Endothelial cell of umbilical vein (primary cell): ENCODE measurements at regions not wholly inside any gene's neighbourhood (a gene's known extent, or its start where the extent isn't known, plus 50 kb on each side); places are given as distances from the start of the nearest gene placed in this dataset.

Experiments used
- BruUV-seq: library from RNA; stranded (reverse); fragments of 400-500 nt; replicated peaks from 2 replicates; lab custom pipeline; 2021; lab: Mats Ljungman, UMichigan
- CTCF ChIA-PET: fragments of 300-600, 350-600 bp; sonication (Branson Sonifier 250); formaldehyde crosslinking; loops from one replicate; lab custom pipeline; 2021; ENCODE audit warnings: antibody characterized with exemption, inconsistent platforms; lab: Charles Lee
- POLR2A ChIA-PET: fragments of 300-600, 350-600 bp; sonication (Branson Sonifier 250); formaldehyde crosslinking; loops from one replicate; lab custom pipeline; 2021; ENCODE audit warnings: antibody characterized with exemption, inconsistent platforms; lab: Charles Lee
- DNase-seq: peaks from one replicate; pipeline ENCODE4 v3.0.0-alpha.2; 2011; ENCODE audit warnings: low read depth, low spot score
- FAIRE-seq: peaks from 2 replicates; lab custom pipeline; 2011; peaks lifted over from hg19 to GRCh38; lab: Jason Lieb, UNC
- H2AFZ ChIP-seq: 2 replicates; pipeline ENCODE4 v1.6.0; 2012; ENCODE audit warnings: low read depth, low read length, control low read depth, inconsistent platforms
- H3K27ac ChIP-seq: 2 replicates; pipeline ENCODE4 v1.5.1; 2011; ENCODE audit warnings: low read depth, mild to moderate bottlenecking, control low read depth, low read length, moderate library complexity; ENCODE audit not compliant: insufficient read depth
- H3K27me3 ChIP-seq, 2 experiments: 2 replicates each; pipeline versions ENCODE4 v1.6.0 to v1.6.1; 2011; ENCODE audit warnings: low read length in 2 of 2, mixed read lengths in 1 of 2; ENCODE audit not compliant: control insufficient read depth in 2 of 2, insufficient read depth in 2 of 2
- H3K36me3 ChIP-seq, 2 experiments: 2 replicates in 1 of 2; 3 replicates in 1 of 2; pipeline ENCODE4 v1.5.1; 2011; ENCODE audit warnings: low read length in 2 of 2, mild to moderate bottlenecking in 1 of 2, moderate library complexity in 1 of 2; ENCODE audit not compliant: control insufficient read depth in 2 of 2, insufficient read depth in 2 of 2; ENCODE audit errors: extremely low read depth in 1 of 2
- H3K4me1 ChIP-seq: 3 replicates; pipeline ENCODE4 v1.5.1; 2011; ENCODE audit warnings: mild to moderate bottlenecking, low read length; ENCODE audit not compliant: control insufficient read depth, insufficient read depth; ENCODE audit errors: extremely low read depth
- H3K4me2 ChIP-seq: 2 replicates; pipeline ENCODE4 v1.6.1; 2011; ENCODE audit warnings: low read length, control low read depth, mixed read lengths; ENCODE audit not compliant: insufficient read depth
- H3K4me3 ChIP-seq, 3 experiments: fragments of 200-600 bp in 1 of 3; sonication (generic), shearing (Covaris generic) in 1 of 3; replicated peaks in 1 of 3; 2 replicates each; pipeline ENCODE4 v1.5.1; 2011 to 2016; ENCODE audit warnings: control low read depth in 3 of 3, low read length in 3 of 3, mild to moderate bottlenecking in 2 of 3, inconsistent platforms in 1 of 3, low read depth in 1 of 3, moderate library complexity in 1 of 3; ENCODE audit not compliant: insufficient read depth in 1 of 3
- H3K79me2 ChIP-seq: 2 replicates; pipeline ENCODE4 v1.6.0; 2012; ENCODE audit warnings: low read length, inconsistent platforms; ENCODE audit not compliant: control insufficient read depth, insufficient read depth
- H3K9ac ChIP-seq: replicated peaks from 2 replicates; pipeline ENCODE3; 2011; ENCODE audit warnings: low read length, control low read depth; ENCODE audit not compliant: insufficient read depth; ENCODE audit errors: extremely low read depth
- H3K9me1 ChIP-seq: replicated peaks from 3 replicates; pipeline ENCODE4 v1.6.0; 2011; ENCODE audit warnings: mild to moderate bottlenecking, low read length; ENCODE audit not compliant: control insufficient read depth, insufficient read depth; ENCODE audit errors: extremely low read depth
- H3K9me3 ChIP-seq: replicated peaks from 2 replicates; pipeline ENCODE4 v1.5.1; 2012; ENCODE audit warnings: low read length, inconsistent platforms; ENCODE audit not compliant: control insufficient read depth, insufficient read depth
- H4K20me1 ChIP-seq: replicated peaks from 2 replicates; pipeline ENCODE3; 2011; ENCODE audit warnings: mild to moderate bottlenecking, low read length; ENCODE audit not compliant: control insufficient read depth, insufficient read depth; ENCODE audit errors: extremely low read depth
- EZH2 ChIP-seq: IDR thresholded peaks from 2 replicates; pipeline ENCODE4 v1.6.1; 2012; ENCODE audit warnings: borderline replicate concordance, low read depth, mild to moderate bottlenecking, moderate library complexity, low read length, inconsistent platforms; ENCODE audit not compliant: severe bottlenecking
- FOS ChIP-seq: IDR thresholded peaks from 2 replicates; pipeline ENCODE4 v1.6.1; 2011; ENCODE audit warnings: mild to moderate bottlenecking, low read length, moderate library complexity, borderline replicate concordance; ENCODE audit not compliant: insufficient read depth
- GATA2 ChIP-seq: IDR thresholded peaks from 2 replicates; pipeline ENCODE4 v1.7.0; 2011; ENCODE audit warnings: low read depth, mild to moderate bottlenecking, moderate library complexity, mixed read lengths, low read length; ENCODE audit not compliant: insufficient read length, insufficient read depth
- JUN ChIP-seq: IDR thresholded peaks from 2 replicates; pipeline ENCODE4 v1.6.1; 2011; ENCODE audit warnings: borderline replicate concordance, low read depth; ENCODE audit not compliant: insufficient read length, insufficient read depth
- MYC ChIP-seq: IDR thresholded peaks from one replicate; pipeline ENCODE4 v1.6.1; 2011; ENCODE audit warnings: mild to moderate bottlenecking, low read depth, low read length
- POLR2A ChIP-seq: IDR thresholded peaks from 2 replicates; pipeline ENCODE4 v1.6.1; 2012; ENCODE audit warnings: low read depth, mild to moderate bottlenecking, control low read depth, low read length
- POLR2AphosphoS5 ChIP-seq: IDR thresholded peaks from 2 replicates; pipeline ENCODE4 v1.6.1; 2012; ENCODE audit warnings: low read depth, mild to moderate bottlenecking, control low read depth, low read length, moderate library complexity; ENCODE audit not compliant: insufficient read depth
- dilution Hi-C: fragments of 300-500 bp; cut with MboI; formaldehyde crosslinking; loops from one replicate; pipeline ENCODE4 v1.15.0; 2019; ENCODE audit warnings: low sequenced_read_pairs; ENCODE audit not compliant: extremely low pct_ligation_motif_present
- intact Hi-C: fragments of 100-400 bp; cut with micrococcal nuclease; formaldehyde crosslinking; loops from one replicate; pipeline ENCODE4 v1.10.0; 2022
- TF ChIP-seq, protein P1 (sequence below): IDR thresholded peaks from 2 replicates; pipeline ENCODE4 v1.6.1; 2011; ENCODE audit not compliant: insufficient read depth, insufficient read length
- TF ChIP-seq, protein P2 (sequence below), 2 donors: IDR thresholded peaks; 1 replicate in 1 of 2; 2 replicates in 1 of 2; pipeline ENCODE4 v1.5.1; 2011; ENCODE audit warnings: low read length in 2 of 2, mild to moderate bottlenecking in 2 of 2, moderate library complexity in 2 of 2, control low read depth in 1 of 2, inconsistent platforms in 1 of 2, low read depth in 1 of 2; ENCODE audit not compliant: insufficient read depth in 1 of 2; ENCODE audit errors: extremely low read depth in 1 of 2

DNA sequence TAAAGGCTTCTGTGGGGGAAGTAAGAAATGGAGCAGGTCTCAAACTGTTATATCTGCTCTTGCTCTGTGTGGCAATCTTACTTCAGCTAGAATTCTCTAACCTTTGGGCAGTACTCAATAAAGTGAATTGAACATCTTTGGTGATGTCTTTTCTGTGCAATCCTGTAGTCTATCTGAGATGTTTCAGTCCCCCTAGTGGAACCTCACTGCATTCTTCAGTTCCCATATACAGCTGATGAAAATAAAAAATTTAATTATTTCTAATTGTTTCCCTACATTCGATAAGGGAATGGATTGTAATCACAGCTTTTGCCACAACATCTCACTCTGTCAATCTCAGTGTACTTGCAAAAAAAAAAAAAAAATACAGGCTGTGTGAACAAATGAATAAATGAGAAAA, 522.6 kb downstream of the DNAJB9 start:
- H3K79me2 ChIP-seq, result no peaks in the 10 kb centered on the region
- H3K4me1 ChIP-seq, result no peaks in the 10 kb centered on the region
- ChIA-PET POLR2A (no interaction called here), CTCF (no interaction called here)
- H3K9ac ChIP-seq, result no peak overlapping the region
- no peaks in the 10 kb centered on the region for H3K9me1 ChIP-seq
- intact Hi-C loops (no loop called here), dilution Hi-C loops (no loop called here)
- no peak for DNase-seq
- BruUV-seq, result no TSS peak
- H3K36me3 ChIP-seq, result no peaks in the 10 kb centered on the region
- H3K9me3 ChIP-seq, result no peaks in the 10 kb centered on the region
- no peaks in the 10 kb centered on the region for H3K27me3 ChIP-seq
- no peak for TF ChIP-seq EZH2
- no peak for TF ChIP-seq POLR2A
- TF ChIP-seq MYC, result no peak
- H3K27ac ChIP-seq, result no peak overlapping the region
- H4K20me1 ChIP-seq, result no peaks in the 10 kb centered on the region
- no peak overlapping the region for H2AFZ ChIP-seq
- no peak for FAIRE-seq
- H3K4me3 ChIP-seq, result no peak overlapping the region
- no peak overlapping the region for H3K4me2 ChIP-seq

DNA sequence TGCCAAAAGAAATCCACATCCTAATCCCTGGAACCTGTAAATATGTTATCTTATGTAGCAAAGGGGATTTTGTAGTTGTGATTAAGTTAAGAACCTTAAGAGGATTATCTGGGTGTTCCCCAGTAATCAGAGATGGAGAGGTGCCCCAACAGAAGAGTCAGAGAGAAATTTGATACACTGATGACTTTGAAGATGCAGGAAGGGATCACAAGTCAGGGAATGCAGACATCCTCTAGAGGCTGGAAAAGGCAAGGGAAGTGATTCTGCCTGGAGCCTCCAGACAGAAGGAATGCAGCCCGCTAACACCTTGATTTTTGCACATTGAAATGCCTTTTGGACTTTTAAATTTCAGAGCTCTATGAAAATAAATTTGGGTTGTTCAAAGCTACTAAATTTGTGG, 531.7 kb downstream of the DNAJB9 start:
- intact Hi-C loops, result no loop called here
- CTCF ChIA-PET, result no interaction called here
- POLR2A ChIA-PET, result no interaction called here

More for the DNA sequence above, 531.7 kb downstream of the DNAJB9 start:
- Histone ChIP-seq H3K4me2 (no peak overlapping the region), H3K27ac (no peak overlapping the region), H3K9me1 (no peaks in the 10 kb centered on the region), H3K4me1 (no peaks in the 10 kb centered on the region), H3K79me2 (no peaks in the 10 kb centered on the region), H4K20me1 (no peaks in the 10 kb centered on the region), H3K36me3 (no peaks in the 10 kb centered on the region), H3K4me3 (no peak overlapping the region), H2AFZ (no peak overlapping the region), H3K9ac (no peak overlapping the region), H3K9me3 (no peaks in the 10 kb centered on the region), H3K27me3 (no peaks in the 10 kb centered on the region)
- DNase-seq (no peak), FAIRE-seq (no peak)
- TF ChIP-seq EZH2 (no peak), MYC (no peak), FOS (no peak), POLR2AphosphoS5 (no peak), GATA2 (no peak), JUN (no peak), POLR2A (no peak)
- TF ChIP-seq, protein P1, sequence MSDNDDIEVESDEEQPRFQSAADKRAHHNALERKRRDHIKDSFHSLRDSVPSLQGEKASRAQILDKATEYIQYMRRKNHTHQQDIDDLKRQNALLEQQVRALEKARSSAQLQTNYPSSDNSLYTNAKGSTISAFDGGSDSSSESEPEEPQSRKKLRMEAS, result no peak
- TF ChIP-seq, protein P2, sequence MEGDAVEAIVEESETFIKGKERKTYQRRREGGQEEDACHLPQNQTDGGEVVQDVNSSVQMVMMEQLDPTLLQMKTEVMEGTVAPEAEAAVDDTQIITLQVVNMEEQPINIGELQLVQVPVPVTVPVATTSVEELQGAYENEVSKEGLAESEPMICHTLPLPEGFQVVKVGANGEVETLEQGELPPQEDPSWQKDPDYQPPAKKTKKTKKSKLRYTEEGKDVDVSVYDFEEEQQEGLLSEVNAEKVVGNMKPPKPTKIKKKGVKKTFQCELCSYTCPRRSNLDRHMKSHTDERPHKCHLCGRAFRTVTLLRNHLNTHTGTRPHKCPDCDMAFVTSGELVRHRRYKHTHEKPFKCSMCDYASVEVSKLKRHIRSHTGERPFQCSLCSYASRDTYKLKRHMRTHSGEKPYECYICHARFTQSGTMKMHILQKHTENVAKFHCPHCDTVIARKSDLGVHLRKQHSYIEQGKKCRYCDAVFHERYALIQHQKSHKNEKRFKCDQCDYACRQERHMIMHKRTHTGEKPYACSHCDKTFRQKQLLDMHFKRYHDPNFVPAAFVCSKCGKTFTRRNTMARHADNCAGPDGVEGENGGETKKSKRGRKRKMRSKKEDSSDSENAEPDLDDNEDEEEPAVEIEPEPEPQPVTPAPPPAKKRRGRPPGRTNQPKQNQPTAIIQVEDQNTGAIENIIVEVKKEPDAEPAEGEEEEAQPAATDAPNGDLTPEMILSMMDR (IDR thresholded peaks at IDR 0.05; ENCODE audit: extremely low read depth in 1 of 2, insufficient read depth in 1 of 2, low read depth in 1 of 2, low read length in 2 of 2), result no peak
- dilution Hi-C loops, result no loop called here
- BruUV-seq, result no TSS peak
